ENCODE measurements at regions not wholly inside any gene's neighbourhood (a gene's known extent, or its start where the extent isn't known, plus 50 kb on each side); places are given as distances from the start of the nearest gene placed in this dataset.

GRCh38 chr5:5980538-5980895 lies 397.8 kb downstream of the MED10 start:
- Histone ChIP-seq H3K27ac (no peak overlapping the region), H3K4me3 (no peak overlapping the region)

- Histone ChIP-seq H3K4me3 (no peak overlapping the region), H3K27ac (no peak overlapping the region)
These were observed 398.4 kb downstream of the MED10 start for GRCh38 chr5:5979761-5980537.

- Histone ChIP-seq H3K4me3 (no peak overlapping the region), H3K27ac (no peak overlapping the region)
These were observed 399.0 kb downstream of the MED10 start for GRCh38 chr5:5979377-5979760.

GRCh38 chr5:5978501-5979376 lies 399.6 kb downstream of the MED10 start:
- H3K4me3 ChIP-seq: no peak overlapping the region
- no peak overlapping the region for H3K27ac ChIP-seq

GRCh38 chr5:5971203-5971602 lies 407.1 kb downstream of the MED10 start:
- no peak overlapping the region for H3K4me3 ChIP-seq
- no peak overlapping the region for H3K27ac ChIP-seq

- H3K27ac ChIP-seq: no peak overlapping the region
- H3K4me3 ChIP-seq: no peak overlapping the region
These were observed 408.3 kb downstream of the MED10 start for GRCh38 chr5:5969942-5970483.

GRCh38 chr5:5968981-5969380 lies 409.4 kb downstream of the MED10 start:
- Histone ChIP-seq H3K27ac (no peak overlapping the region), H3K4me3 (no peak overlapping the region)

- H3K4me3 ChIP-seq: no peak overlapping the region
- no peak overlapping the region for H3K27ac ChIP-seq
These were observed 410.4 kb downstream of the MED10 start for GRCh38 chr5:5967944-5968343.

GRCh38 chr5:5967373-5967772 lies 411.0 kb downstream of the MED10 start:
- Histone ChIP-seq H3K4me3 (no peak overlapping the region), H3K27ac (no peak overlapping the region)

GRCh38 chr5:5965132-5965531 lies 413.2 kb downstream of the MED10 start:
- Histone ChIP-seq H3K27ac (no peak overlapping the region), H3K4me3 (no peak overlapping the region)

GRCh38 chr5:5964347-5964746 lies 414.0 kb downstream of the MED10 start:
- no peak overlapping the region for H3K27ac ChIP-seq
- H3K4me3 ChIP-seq: no peak overlapping the region

GRCh38 chr5:5957737-5958136 lies 420.6 kb downstream of the MED10 start:
- no peak overlapping the region for H3K27ac ChIP-seq
- H3K4me3 ChIP-seq: no peak overlapping the region

GRCh38 chr5:5954275-5954598 lies 424.1 kb downstream of the MED10 start:
- H3K4me3 ChIP-seq: no peak overlapping the region
- H3K27ac ChIP-seq: no peak overlapping the region

- Histone ChIP-seq H3K27ac (no peak overlapping the region), H3K4me3 (no peak overlapping the region)
These were observed 424.6 kb downstream of the MED10 start for GRCh38 chr5:5953584-5954274.

- Histone ChIP-seq H3K4me3 (no peak overlapping the region), H3K27ac (no peak overlapping the region)
These were observed 426.4 kb downstream of the MED10 start for GRCh38 chr5:5951953-5952352.

GRCh38 chr5:5950658-5951057 lies 427.7 kb downstream of the MED10 start:
- no peak overlapping the region for H3K4me3 ChIP-seq
- no peak overlapping the region for H3K27ac ChIP-seq

GRCh38 chr5:5941486-5941885 lies 436.9 kb downstream of the MED10 start:
- Histone ChIP-seq H3K27ac (no peak overlapping the region), H3K4me3 (no peak overlapping the region)

GRCh38 chr5:5939759-5940370 lies 438.5 kb downstream of the MED10 start:
- H3K27ac ChIP-seq: no peak overlapping the region
- no peak overlapping the region for H3K4me3 ChIP-seq

GRCh38 chr5:5933651-5934050 lies 444.7 kb downstream of the MED10 start:
- Histone ChIP-seq H3K27ac (no peak overlapping the region), H3K4me3 (no peak overlapping the region)

- no peak overlapping the region for H3K4me3 ChIP-seq
These were observed 445.5 kb downstream of the MED10 start for GRCh38 chr5:5932824-5933223.

More at GRCh38 chr5:5932824-5933223, 445.5 kb downstream of the MED10 start:
- H3K27ac ChIP-seq: no peak overlapping the region

Data from skin epidermis (tissue), 12 donors.